H9 (cell line): ENCODE measurements at regions not wholly inside any gene's neighbourhood (a gene's known extent, or its start where the extent isn't known, plus 50 kb on each side); places are given as distances from the start of the nearest gene placed in this dataset.

Source experiments
- DNase-seq: peaks from one replicate; pipeline ENCODE4 v3.0.0-alpha.2; 2017
- H2AFZ ChIP-seq: one replicate; pipeline ENCODE4 v1.6.1; 2013; ENCODE audit warnings: mild to moderate bottlenecking, low read length, control low read depth, moderate library complexity
- H2AK5ac ChIP-seq: 2 replicates; pipeline ENCODE4 v1.6.1; 2013; ENCODE audit warnings: low read length, control low read depth, mixed read lengths; ENCODE audit not compliant: insufficient read length
- H2BK120ac ChIP-seq: one replicate; pipeline ENCODE4 v1.6.1; 2013; ENCODE audit warnings: low read depth, mild to moderate bottlenecking, low read length, control low read depth, inconsistent platforms; ENCODE audit not compliant: poor library complexity, severe bottlenecking
- H2BK12ac ChIP-seq: 2 replicates; pipeline ENCODE4 v1.6.1; 2013; ENCODE audit warnings: low read length, control low read depth, mixed read lengths, low read depth; ENCODE audit not compliant: insufficient read length
- H2BK15ac ChIP-seq: 2 replicates; pipeline ENCODE4 v1.6.1; 2013; ENCODE audit warnings: low read depth, low read length, control low read depth
- H2BK20ac ChIP-seq: one replicate; pipeline ENCODE4 v1.6.1; 2013; ENCODE audit warnings: low read depth, mild to moderate bottlenecking, low read length, control low read depth, inconsistent platforms; ENCODE audit not compliant: poor library complexity, severe bottlenecking
- H2BK5ac ChIP-seq: 2 replicates; pipeline ENCODE4 v1.6.1; 2013; ENCODE audit warnings: low read length, control low read depth, mixed read lengths; ENCODE audit not compliant: insufficient read length
- H3K14ac ChIP-seq: 2 replicates; pipeline ENCODE4 v1.6.1; 2013; ENCODE audit warnings: low read length, control low read depth; ENCODE audit not compliant: insufficient read depth
- H3K18ac ChIP-seq: 2 replicates; pipeline ENCODE4 v1.6.1; 2013; ENCODE audit warnings: low read depth, mild to moderate bottlenecking, mixed read lengths, low read length, control low read depth; ENCODE audit not compliant: insufficient read length
- H3K23ac ChIP-seq: 2 replicates; pipeline ENCODE4 v1.6.1; 2013; ENCODE audit warnings: low read length, control low read depth, mixed read lengths, low read depth; ENCODE audit not compliant: insufficient read length
- H3K23me2 ChIP-seq: 2 replicates; pipeline ENCODE4 v1.6.1; 2013; ENCODE audit warnings: low read depth, mild to moderate bottlenecking, mixed read lengths, low read length, control low read depth; ENCODE audit not compliant: insufficient read length, poor library complexity, severe bottlenecking
- H3K27ac ChIP-seq: 2 replicates; pipeline ENCODE4 v1.5.1; 2013; ENCODE audit warnings: low read length, control low read depth, mixed read lengths, low read depth; ENCODE audit not compliant: insufficient read length
- H3K27me3 ChIP-seq: 2 replicates; pipeline ENCODE4 v1.6.1; 2013; ENCODE audit warnings: low read length, control low read depth, inconsistent platforms; ENCODE audit not compliant: insufficient read depth
- H3K4ac ChIP-seq: 2 replicates; pipeline ENCODE4 v1.6.1; 2013; ENCODE audit warnings: low read depth, mild to moderate bottlenecking, control low read depth, inconsistent platforms, low read length, moderate library complexity
- H3K4me1 ChIP-seq: 2 replicates; pipeline ENCODE4 v1.6.1; 2013; ENCODE audit warnings: low read length, control low read depth, inconsistent platforms; ENCODE audit not compliant: insufficient read depth
- H3K4me2 ChIP-seq: 2 replicates; pipeline ENCODE4 v1.6.1; 2013; ENCODE audit warnings: low read length, control low read depth, mixed read lengths; ENCODE audit not compliant: insufficient read length, insufficient read depth
- H3K56ac ChIP-seq: 2 replicates; pipeline ENCODE4 v1.6.1; 2013; ENCODE audit warnings: low read depth, mild to moderate bottlenecking, mixed read lengths, low read length, control low read depth; ENCODE audit not compliant: insufficient read length
- H3K79me1 ChIP-seq: 2 replicates; pipeline ENCODE4 v1.6.1; 2013; ENCODE audit warnings: low read depth, mild to moderate bottlenecking, moderate library complexity, low read length, control low read depth, inconsistent platforms; ENCODE audit not compliant: insufficient read depth, poor library complexity, severe bottlenecking
- H3K79me2 ChIP-seq: 2 replicates; pipeline ENCODE4 v1.6.1; 2013; ENCODE audit warnings: low read length, control low read depth, inconsistent platforms; ENCODE audit not compliant: insufficient read depth
- H3K9ac ChIP-seq: 2 replicates; pipeline ENCODE4 v1.6.1; 2013; ENCODE audit warnings: low read length, control low read depth, mixed read lengths; ENCODE audit not compliant: insufficient read length; ENCODE audit errors: extremely low read depth
- H3K9me3 ChIP-seq: one replicate; pipeline ENCODE4 v1.6.1; 2013; ENCODE audit warnings: low read depth, low read length, inconsistent platforms; ENCODE audit not compliant: control insufficient read depth
- H3T11ph ChIP-seq: one replicate; pipeline ENCODE4 v1.6.1; 2013; ENCODE audit warnings: mild to moderate bottlenecking, low read length, control low read depth, inconsistent platforms
- H4K20me1 ChIP-seq: one replicate; pipeline ENCODE4 v1.6.1; 2013; ENCODE audit not compliant: control insufficient read depth, insufficient read length, insufficient read depth
- H4K5ac ChIP-seq: 2 replicates; pipeline ENCODE4 v1.6.1; 2013; ENCODE audit warnings: low read depth, mild to moderate bottlenecking, mixed read lengths, low read length, control low read depth; ENCODE audit not compliant: insufficient read length
- H4K8ac ChIP-seq: replicated peaks from 2 replicates; pipeline ENCODE4 v1.6.1; 2013; ENCODE audit warnings: low read length, control low read depth, mixed read lengths, low read depth; ENCODE audit not compliant: insufficient read length
- H4K91ac ChIP-seq: 2 replicates; pipeline ENCODE4 v1.6.1; 2013; ENCODE audit warnings: low read depth, mild to moderate bottlenecking, moderate library complexity, mixed read lengths, low read length, control low read depth; ENCODE audit not compliant: insufficient read length
- H3K27ac Mint-ChIP-seq, 3 experiments: 2 replicates in 2 of 3; 3 replicates in 1 of 3; pipeline ENCODE4 v1.8.0; 2020 to 2021; ENCODE audit warnings: mixed read lengths in 3 of 3, mild to moderate bottlenecking in 1 of 3, moderate library complexity in 1 of 3
- H3K27me3 Mint-ChIP-seq: 2 replicates; pipeline ENCODE4 v1.8.0; 2021; ENCODE audit warnings: low read depth, mild to moderate bottlenecking, moderate library complexity, mixed read lengths
- H3K36me3 Mint-ChIP-seq, 3 experiments: 2 replicates in 2 of 3; 3 replicates in 1 of 3; pipeline ENCODE4 v1.8.0; 2020 to 2021; ENCODE audit warnings: low read depth in 3 of 3, mixed read lengths in 3 of 3; ENCODE audit not compliant: insufficient read depth in 1 of 3
- H3K4me1 Mint-ChIP-seq, 2 experiments: 2 replicates each; pipeline ENCODE4 v1.8.0; 2020; ENCODE audit warnings: mixed read lengths in 2 of 2
- H3K4me3 Mint-ChIP-seq, 2 experiments: 2 replicates in 1 of 2; 3 replicates in 1 of 2; pipeline ENCODE4 v1.8.0; 2020 to 2021; ENCODE audit warnings: mild to moderate bottlenecking in 2 of 2, mixed read lengths in 2 of 2, moderate library complexity in 1 of 2
- H3K9me3 Mint-ChIP-seq, 2 experiments: 2 replicates in 1 of 2; 3 replicates in 1 of 2; pipeline ENCODE4 v1.8.0; 2020; ENCODE audit warnings: mild to moderate bottlenecking in 2 of 2, mixed read lengths in 2 of 2, moderate library complexity in 1 of 2
- WGBS: extraction: QIAGEN DNeasy Blood & Tissue Kit; methylation state at CpG from one replicate; pipeline ENCODE4 v1.1.7; 2013; ENCODE audit warnings: missing lambda C conversion rate, low lambda C conversion rate, mixed read lengths; ENCODE audit not compliant: insufficient read length; ENCODE audit errors: extremely low coverage; 5-methylcytosine and 5-hydroxymethylcytosine counted together
- TF ChIP-seq, protein P1 (sequence below): fragments of 200-600 bp; sonication (generic); conservative IDR thresholded peaks from 3 replicates; pipeline ENCODE4 v1.8.0; 2021; ENCODE audit warnings: antibody characterized with exemption, mild to moderate bottlenecking

DNA sequence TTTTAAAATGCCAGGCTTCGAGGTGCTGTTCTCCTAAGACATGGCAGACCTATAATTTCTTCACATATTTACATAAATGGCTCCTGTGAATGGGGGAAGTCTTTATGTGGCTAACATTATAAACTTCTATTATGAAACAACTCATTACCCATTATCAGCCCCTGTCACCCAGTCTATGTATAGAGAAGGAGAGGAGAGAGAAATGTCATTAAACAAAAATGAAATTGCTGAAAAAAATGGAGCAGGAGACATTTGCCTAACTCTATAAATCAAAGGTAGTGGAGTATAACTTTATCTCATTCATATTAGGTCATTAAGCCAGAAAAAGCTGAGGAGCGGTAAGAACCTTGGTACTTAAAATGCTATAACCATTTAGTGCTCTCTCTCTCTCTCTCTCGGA, 71.9 kb upstream of the KRR1 start:
- no peaks in the 10 kb centered on the region for H3K79me2 ChIP-seq
- no peak overlapping the region for H2BK120ac ChIP-seq
- H3K9me3 Mint-ChIP-seq, result no peaks in the 10 kb centered on the region
- no peak overlapping the region for H2BK5ac ChIP-seq
- no peak overlapping the region for H3K9ac ChIP-seq
- peaks cover 11% of the 10 kb centered on the region in 2 experiments for H3K4me1 Mint-ChIP-seq
- H3K27ac ChIP-seq, result no peak overlapping the region
- no peak overlapping the region for H2AFZ ChIP-seq
- no peaks in the 10 kb centered on the region for H3K36me3 Mint-ChIP-seq
- no peak overlapping the region for H3K4ac ChIP-seq
- no peaks in the 10 kb centered on the region for H3K4me1 ChIP-seq
- H4K5ac ChIP-seq, result no peak overlapping the region
- H4K8ac ChIP-seq, result no peak overlapping the region
- H4K20me1 ChIP-seq, result no peaks in the 10 kb centered on the region
- H3K23me2 ChIP-seq, result no peaks in the 10 kb centered on the region
- DNase-seq, result no peak
- no peaks in the 10 kb centered on the region for H3K27me3 Mint-ChIP-seq
- no peaks in the 10 kb centered on the region for H3K79me1 ChIP-seq
- no peak overlapping the region for H3K4me3 Mint-ChIP-seq
- H3K18ac ChIP-seq, result no peak overlapping the region
- no peaks in the 10 kb centered on the region for H3K27me3 ChIP-seq
- H3K27ac Mint-ChIP-seq, result no peak overlapping the region
- H3K4me2 ChIP-seq, result no peak overlapping the region
- H3T11ph ChIP-seq, result no peak overlapping the region
- H3K14ac ChIP-seq, result no peak overlapping the region
- no peak overlapping the region for H3K23ac ChIP-seq
- H2AK5ac ChIP-seq, result no peak overlapping the region
- WGBS, result no CpG with 5 or more reads among the region's 3 CpGs
- no peak overlapping the region for H2BK20ac ChIP-seq
- no peak overlapping the region for H4K91ac ChIP-seq
- no peak overlapping the region for H2BK15ac ChIP-seq
- H2BK12ac ChIP-seq, result no peak overlapping the region
- no peak overlapping the region for H3K56ac ChIP-seq
- no peaks in the 10 kb centered on the region for H3K9me3 ChIP-seq
- TF ChIP-seq, protein P1, sequence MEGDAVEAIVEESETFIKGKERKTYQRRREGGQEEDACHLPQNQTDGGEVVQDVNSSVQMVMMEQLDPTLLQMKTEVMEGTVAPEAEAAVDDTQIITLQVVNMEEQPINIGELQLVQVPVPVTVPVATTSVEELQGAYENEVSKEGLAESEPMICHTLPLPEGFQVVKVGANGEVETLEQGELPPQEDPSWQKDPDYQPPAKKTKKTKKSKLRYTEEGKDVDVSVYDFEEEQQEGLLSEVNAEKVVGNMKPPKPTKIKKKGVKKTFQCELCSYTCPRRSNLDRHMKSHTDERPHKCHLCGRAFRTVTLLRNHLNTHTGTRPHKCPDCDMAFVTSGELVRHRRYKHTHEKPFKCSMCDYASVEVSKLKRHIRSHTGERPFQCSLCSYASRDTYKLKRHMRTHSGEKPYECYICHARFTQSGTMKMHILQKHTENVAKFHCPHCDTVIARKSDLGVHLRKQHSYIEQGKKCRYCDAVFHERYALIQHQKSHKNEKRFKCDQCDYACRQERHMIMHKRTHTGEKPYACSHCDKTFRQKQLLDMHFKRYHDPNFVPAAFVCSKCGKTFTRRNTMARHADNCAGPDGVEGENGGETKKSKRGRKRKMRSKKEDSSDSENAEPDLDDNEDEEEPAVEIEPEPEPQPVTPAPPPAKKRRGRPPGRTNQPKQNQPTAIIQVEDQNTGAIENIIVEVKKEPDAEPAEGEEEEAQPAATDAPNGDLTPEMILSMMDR, result no peak
